HT1080 (cell line): ENCODE measurements at regions not wholly inside any gene's neighbourhood (a gene's known extent, or its start where the extent isn't known, plus 50 kb on each side); places are given as distances from the start of the nearest gene placed in this dataset.
"Not testable (repeated sequence)": the region's sequence is repeated elsewhere in the genome, so short reads cannot be mapped to it uniquely, and the experiment has no call there.

ENCODE experiments used
- DNase-seq: peaks from one replicate; pipeline ENCODE4 v3.0.0-alpha.2; 2015; ENCODE audit warnings: low read depth

- no peak for DNase-seq
Measured at GRCh38 chrX:35392232-35392631, 405.9 kb upstream of the MAGEB16 start.

GRCh38 chrX:35406386-35406785, 391.8 kb upstream of the MAGEB16 start:
- DNase-seq = no peak

GRCh38 chrX:35416782-35417181, 381.4 kb upstream of the MAGEB16 start:
- DNase-seq = no peak

GRCh38 chrX:35432056-35432455, 366.1 kb upstream of the MAGEB16 start:
- DNase-seq = no peak

GRCh38 chrX:35439034-35439660, 359.0 kb upstream of the MAGEB16 start:
- no peak for DNase-seq

GRCh38 chrX:35439692-35440091, 358.4 kb upstream of the MAGEB16 start:
- DNase-seq = no peak

- no peak for DNase-seq
Measured at GRCh38 chrX:35442421-35442820, 355.7 kb upstream of the MAGEB16 start.

- not testable (repeated sequence) for DNase-seq
Measured at GRCh38 chrX:35443091-35443582, 355.0 kb upstream of the MAGEB16 start.

GRCh38 chrX:35444671-35445355, 353.3 kb upstream of the MAGEB16 start:
- no peak for DNase-seq

- no peak for DNase-seq
Measured at GRCh38 chrX:35445912-35446311, 352.2 kb upstream of the MAGEB16 start.

GRCh38 chrX:35456891-35457290, 341.3 kb upstream of the MAGEB16 start:
- no peak for DNase-seq

- no peak for DNase-seq
Measured at GRCh38 chrX:35458142-35458541, 340.0 kb upstream of the MAGEB16 start.

- no peak for DNase-seq
Measured at GRCh38 chrX:35461164-35461563, 337.0 kb upstream of the MAGEB16 start.

- DNase-seq = not testable (repeated sequence)
Measured at GRCh38 chrX:35496671-35497070, 301.5 kb upstream of the MAGEB16 start.

- DNase-seq = not testable (repeated sequence)
Measured at GRCh38 chrX:35497453-35497852, 300.7 kb upstream of the MAGEB16 start.

GRCh38 chrX:35499071-35499862, 298.9 kb upstream of the MAGEB16 start:
- no peak for DNase-seq

GRCh38 chrX:35507701-35508100, 290.4 kb upstream of the MAGEB16 start:
- no peak for DNase-seq

GRCh38 chrX:35548003-35548402, 250.1 kb upstream of the MAGEB16 start:
- DNase-seq = not testable (repeated sequence)

- no peak for DNase-seq
Measured at GRCh38 chrX:35557916-35558315, 240.2 kb upstream of the MAGEB16 start.

GRCh38 chrX:35561985-35562384, 236.2 kb upstream of the MAGEB16 start:
- DNase-seq = no peak

GRCh38 chrX:35562395-35562794, 235.7 kb upstream of the MAGEB16 start:
- no peak for DNase-seq

- DNase-seq = no peak
Measured at GRCh38 chrX:35590210-35590609, 207.9 kb upstream of the MAGEB16 start.
